ENCODE measurements at regions not wholly inside any gene's neighbourhood (a gene's known extent, or its start where the extent isn't known, plus 50 kb on each side); places are given as distances from the start of the nearest gene placed in this dataset.

- Histone ChIP-seq H3K36me3 (ENCODE audit: control insufficient read depth, low read length) (no peaks in the 10 kb centered on the region), H3K9me3 (ENCODE audit: control insufficient read depth, insufficient read depth, low read length) (no peaks in the 10 kb centered on the region), H4K20me1 (ENCODE audit: control insufficient read depth, insufficient read depth, low read depth, low read length) (no peaks in the 10 kb centered on the region), H3F3A (ENCODE audit: control insufficient read depth, insufficient read depth) (no peaks in the 10 kb centered on the region), H3K4me3 (ENCODE audit: low read length) (no peak overlapping the region), H3K79me2 (ENCODE audit: control insufficient read depth, low read length) (no peaks in the 10 kb centered on the region), H3K27me3 (ENCODE audit: control insufficient read depth, low read length) (no peaks in the 10 kb centered on the region), H3K4me1 (ENCODE audit: control insufficient read depth, low read length) (no peaks in the 10 kb centered on the region), H3K9me2 (replicated peaks; ENCODE audit: control insufficient read depth, low read length) (no peaks in the 10 kb centered on the region), H3K4me2 (ENCODE audit: low read length) (no peak overlapping the region), H3K27ac (ENCODE audit: low read depth, low read length) (no peak overlapping the region)
- TF ChIP-seq EZH2phosphoT487 (IDR thresholded peaks at IDR 0.05; ENCODE audit: borderline replicate concordance, low read length) (no peak), CTCF (IDR thresholded peaks at IDR 0.05; ENCODE audit: low read depth, low read length, poor library complexity, severe bottlenecking) (no peak)
Observed at GRCh38 chr11:106420048-106420665, 342.7 kb downstream of the AASDHPPT start.

- no peak overlapping the region for H3K4me2 ChIP-seq (ENCODE audit: low read length)
- TF ChIP-seq EZH2phosphoT487 (IDR thresholded peaks at IDR 0.05; ENCODE audit: borderline replicate concordance, low read length) (no peak), CTCF (IDR thresholded peaks at IDR 0.05; ENCODE audit: low read depth, low read length, poor library complexity, severe bottlenecking) (no peak)
Observed at GRCh38 chr11:106420686-106421085, 343.2 kb downstream of the AASDHPPT start.

GRCh38 chr11:106421676-106422292 is 344.3 kb downstream of the AASDHPPT start:
- no peaks in the 10 kb centered on the region for H3K79me2 ChIP-seq (ENCODE audit: control insufficient read depth, low read length)
- no peaks in the 10 kb centered on the region for H4K20me1 ChIP-seq (ENCODE audit: control insufficient read depth, insufficient read depth, low read depth, low read length)
- no peaks in the 10 kb centered on the region for H3F3A ChIP-seq (ENCODE audit: control insufficient read depth, insufficient read depth)
- H3K4me1 ChIP-seq (ENCODE audit: control insufficient read depth, low read length): no peaks in the 10 kb centered on the region
- TF ChIP-seq EZH2phosphoT487 (IDR thresholded peaks at IDR 0.05; ENCODE audit: borderline replicate concordance, low read length): no peak
- no peaks in the 10 kb centered on the region for H3K9me3 ChIP-seq (ENCODE audit: control insufficient read depth, insufficient read depth, low read length)
- H3K27me3 ChIP-seq (ENCODE audit: control insufficient read depth, low read length): no peaks in the 10 kb centered on the region
- H3K4me3 ChIP-seq (ENCODE audit: low read length): no peak overlapping the region
- no peaks in the 10 kb centered on the region for H3K9me2 ChIP-seq (replicated peaks; ENCODE audit: control insufficient read depth, low read length)
- no peak overlapping the region for H3K4me2 ChIP-seq (ENCODE audit: low read length)
- H3K27ac ChIP-seq (ENCODE audit: low read depth, low read length): no peak overlapping the region
- no peaks in the 10 kb centered on the region for H3K36me3 ChIP-seq (ENCODE audit: control insufficient read depth, low read length)

More at GRCh38 chr11:106420686-106421085, 343.2 kb downstream of the AASDHPPT start:
- Histone ChIP-seq H3K27me3 (ENCODE audit: control insufficient read depth, low read length) (no peaks in the 10 kb centered on the region), H3K9me3 (ENCODE audit: control insufficient read depth, insufficient read depth, low read length) (no peaks in the 10 kb centered on the region), H4K20me1 (ENCODE audit: control insufficient read depth, insufficient read depth, low read depth, low read length) (no peaks in the 10 kb centered on the region), H3K4me3 (ENCODE audit: low read length) (no peak overlapping the region), H3K27ac (ENCODE audit: low read depth, low read length) (no peak overlapping the region), H3K9me2 (replicated peaks; ENCODE audit: control insufficient read depth, low read length) (no peaks in the 10 kb centered on the region), H3K4me1 (ENCODE audit: control insufficient read depth, low read length) (no peaks in the 10 kb centered on the region), H3K79me2 (ENCODE audit: control insufficient read depth, low read length) (no peaks in the 10 kb centered on the region), H3F3A (ENCODE audit: control insufficient read depth, insufficient read depth) (no peaks in the 10 kb centered on the region), H3K36me3 (ENCODE audit: control insufficient read depth, low read length) (no peaks in the 10 kb centered on the region)

- Histone ChIP-seq H3K27me3 (ENCODE audit: control insufficient read depth, low read length) (no peaks in the 10 kb centered on the region), H3K9me3 (ENCODE audit: control insufficient read depth, insufficient read depth, low read length) (no peaks in the 10 kb centered on the region), H3K4me3 (ENCODE audit: low read length) (no peak overlapping the region), H3K9me2 (replicated peaks; ENCODE audit: control insufficient read depth, low read length) (no peaks in the 10 kb centered on the region), H3K79me2 (ENCODE audit: control insufficient read depth, low read length) (no peaks in the 10 kb centered on the region), H3K4me1 (ENCODE audit: control insufficient read depth, low read length) (no peaks in the 10 kb centered on the region), H3K4me2 (ENCODE audit: low read length) (no peak overlapping the region), H3K36me3 (ENCODE audit: control insufficient read depth, low read length) (no peaks in the 10 kb centered on the region), H4K20me1 (ENCODE audit: control insufficient read depth, insufficient read depth, low read depth, low read length) (no peaks in the 10 kb centered on the region), H3F3A (ENCODE audit: control insufficient read depth, insufficient read depth) (no peaks in the 10 kb centered on the region), H3K27ac (ENCODE audit: low read depth, low read length) (no peak overlapping the region)
- TF ChIP-seq EZH2phosphoT487 (IDR thresholded peaks at IDR 0.05; ENCODE audit: borderline replicate concordance, low read length) (no peak), CTCF (IDR thresholded peaks at IDR 0.05; ENCODE audit: low read depth, low read length, poor library complexity, severe bottlenecking) (no peak)
Observed at GRCh38 chr11:106422583-106422982, 345.1 kb downstream of the AASDHPPT start.
